Loucy (cell line): ENCODE measurements at regions not wholly inside any gene's neighbourhood (a gene's known extent, or its start where the extent isn't known, plus 50 kb on each side); places are given as distances from the start of the nearest gene placed in this dataset.

ENCODE experiments used
- H2AFZ ChIP-seq: fragments of 200-600 bp; sonication (generic); 2 replicates; pipeline ENCODE4 v1.6.0; 2016; ENCODE audit warnings: antibody characterized with exemption, mild to moderate bottlenecking, low read length, moderate library complexity
- H3F3A ChIP-seq: fragments of 200-600 bp; 2 replicates; pipeline ENCODE4 v1.6.0; 2016; ENCODE audit warnings: antibody characterized with exemption, low read depth, mild to moderate bottlenecking
- H3K27me3 ChIP-seq: fragments of 200-600 bp; sonication (generic); 2 replicates; pipeline ENCODE4 v1.6.1; 2014; ENCODE audit warnings: low read length, mild to moderate bottlenecking; ENCODE audit not compliant: insufficient read depth, poor library complexity, severe bottlenecking
- H3K36me3 ChIP-seq: fragments of 200-600 bp; sonication (generic); 2 replicates; pipeline ENCODE4 v1.6.1; 2016; ENCODE audit warnings: low read length; ENCODE audit not compliant: insufficient read depth
- H3K4me1 ChIP-seq: fragments of 200-600 bp; sonication (generic); 2 replicates; pipeline ENCODE4 v1.5.1; 2014; ENCODE audit warnings: low read length, mild to moderate bottlenecking; ENCODE audit not compliant: insufficient read depth, poor library complexity, severe bottlenecking
- H3K4me2 ChIP-seq: fragments of 200-600 bp; sonication (generic); 2 replicates; pipeline ENCODE4 v1.6.0; 2014; ENCODE audit warnings: antibody characterized with exemption, low read length, low read depth, mild to moderate bottlenecking; ENCODE audit not compliant: poor library complexity, severe bottlenecking
- H3K4me3 ChIP-seq: fragments of 200-600 bp; sonication (generic); 2 replicates; pipeline ENCODE4 v1.5.1; 2014; ENCODE audit warnings: low read length, mild to moderate bottlenecking, mixed read lengths; ENCODE audit not compliant: poor library complexity, severe bottlenecking
- H3K79me2 ChIP-seq: fragments of 200-600 bp; sonication (generic); 2 replicates; pipeline ENCODE4 v1.6.1; 2014; ENCODE audit warnings: low read length; ENCODE audit not compliant: insufficient read depth
- H3K9ac ChIP-seq: fragments of 200-600 bp; sonication (generic); 2 replicates; pipeline ENCODE4 v1.6.0; 2014; ENCODE audit warnings: mild to moderate bottlenecking, low read depth, low read length, moderate library complexity; ENCODE audit not compliant: poor library complexity, severe bottlenecking
- H3K9me2 ChIP-seq: fragments of 200-600 bp; sonication (generic); replicated peaks from 2 replicates; pipeline ENCODE4 v1.6.1; 2016; ENCODE audit warnings: low read depth, low read length, mixed read lengths
- H3K9me3 ChIP-seq: fragments of 200-600 bp; sonication (generic); 2 replicates; pipeline ENCODE4 v1.6.1; 2014; ENCODE audit warnings: mild to moderate bottlenecking, antibody characterized with exemption, low read length, low read depth; ENCODE audit not compliant: insufficient read depth
- H4K20me1 ChIP-seq: fragments of 200-600 bp; sonication (generic); 2 replicates; pipeline ENCODE4 v1.6.0; 2014; ENCODE audit warnings: antibody characterized with exemption, low read length, mild to moderate bottlenecking; ENCODE audit not compliant: insufficient read depth, poor library complexity, severe bottlenecking
- EZH2phosphoT487 ChIP-seq: fragments of 200-600 bp; IDR thresholded peaks from 2 replicates; pipeline ENCODE4 v1.6.1; 2018; ENCODE audit warnings: antibody characterized with exemption, mild to moderate bottlenecking, moderate library complexity, borderline replicate concordance
- TF ChIP-seq, protein P1 (sequence below): fragments of 200-600 bp; sonication (generic); conservative IDR thresholded peaks from 2 replicates; pipeline ENCODE4 v1.5.1; 2014; ENCODE audit warnings: mild to moderate bottlenecking, antibody characterized with exemption, low read length

- no peaks in the 10 kb centered on the region for H3F3A ChIP-seq
- no peak overlapping the region for H3K4me2 ChIP-seq
- no peaks in the 10 kb centered on the region for H3K9me2 ChIP-seq
- H3K27me3 ChIP-seq, result no peaks in the 10 kb centered on the region
- H3K4me1 ChIP-seq, result no peaks in the 10 kb centered on the region
- no peaks in the 10 kb centered on the region for H3K79me2 ChIP-seq
- no peaks in the 10 kb centered on the region for H3K36me3 ChIP-seq
- no peaks in the 10 kb centered on the region for H4K20me1 ChIP-seq
- no peak overlapping the region for H3K4me3 ChIP-seq
- no peak overlapping the region for H3K9ac ChIP-seq
- no peaks in the 10 kb centered on the region for H3K9me3 ChIP-seq
- no peak for TF ChIP-seq EZH2phosphoT487
- TF ChIP-seq, protein P1, sequence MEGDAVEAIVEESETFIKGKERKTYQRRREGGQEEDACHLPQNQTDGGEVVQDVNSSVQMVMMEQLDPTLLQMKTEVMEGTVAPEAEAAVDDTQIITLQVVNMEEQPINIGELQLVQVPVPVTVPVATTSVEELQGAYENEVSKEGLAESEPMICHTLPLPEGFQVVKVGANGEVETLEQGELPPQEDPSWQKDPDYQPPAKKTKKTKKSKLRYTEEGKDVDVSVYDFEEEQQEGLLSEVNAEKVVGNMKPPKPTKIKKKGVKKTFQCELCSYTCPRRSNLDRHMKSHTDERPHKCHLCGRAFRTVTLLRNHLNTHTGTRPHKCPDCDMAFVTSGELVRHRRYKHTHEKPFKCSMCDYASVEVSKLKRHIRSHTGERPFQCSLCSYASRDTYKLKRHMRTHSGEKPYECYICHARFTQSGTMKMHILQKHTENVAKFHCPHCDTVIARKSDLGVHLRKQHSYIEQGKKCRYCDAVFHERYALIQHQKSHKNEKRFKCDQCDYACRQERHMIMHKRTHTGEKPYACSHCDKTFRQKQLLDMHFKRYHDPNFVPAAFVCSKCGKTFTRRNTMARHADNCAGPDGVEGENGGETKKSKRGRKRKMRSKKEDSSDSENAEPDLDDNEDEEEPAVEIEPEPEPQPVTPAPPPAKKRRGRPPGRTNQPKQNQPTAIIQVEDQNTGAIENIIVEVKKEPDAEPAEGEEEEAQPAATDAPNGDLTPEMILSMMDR, result no peak
- no peak overlapping the region for H2AFZ ChIP-seq
These were observed 71.5 kb downstream of the IFI44 start for GRCh38 chr1:78721136-78721535.

DNA sequence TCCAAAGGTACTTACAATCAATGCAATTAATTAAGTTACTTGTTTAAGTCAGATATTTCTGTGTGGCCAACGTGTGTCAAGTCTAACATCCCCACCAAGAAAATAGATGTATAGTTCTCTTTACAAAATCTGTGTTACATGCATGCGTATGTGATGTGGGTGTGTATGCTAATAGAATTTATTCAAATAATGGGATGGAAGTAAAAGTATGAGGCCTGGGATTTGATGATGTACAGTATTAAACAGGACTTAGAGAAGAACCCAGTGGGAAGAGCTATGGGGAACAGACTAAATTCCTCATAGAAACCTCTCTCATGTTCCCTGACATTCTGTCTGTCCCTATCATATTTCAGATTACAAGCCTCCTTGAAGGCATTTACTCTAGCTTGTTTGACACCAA lies 72.5 kb downstream of the IFI44 start:
- Histone ChIP-seq H3K9me2 (no peaks in the 10 kb centered on the region), H3K4me1 (no peaks in the 10 kb centered on the region), H3F3A (no peaks in the 10 kb centered on the region), H3K79me2 (no peaks in the 10 kb centered on the region), H4K20me1 (no peaks in the 10 kb centered on the region), H3K9ac (no peak overlapping the region), H2AFZ (no peak overlapping the region), H3K4me3 (no peak overlapping the region), H3K27me3 (no peaks in the 10 kb centered on the region), H3K9me3 (no peaks in the 10 kb centered on the region), H3K36me3 (no peaks in the 10 kb centered on the region), H3K4me2 (no peak overlapping the region)
- TF ChIP-seq, protein P1, result no peak
- TF ChIP-seq EZH2phosphoT487, result no peak

DNA sequence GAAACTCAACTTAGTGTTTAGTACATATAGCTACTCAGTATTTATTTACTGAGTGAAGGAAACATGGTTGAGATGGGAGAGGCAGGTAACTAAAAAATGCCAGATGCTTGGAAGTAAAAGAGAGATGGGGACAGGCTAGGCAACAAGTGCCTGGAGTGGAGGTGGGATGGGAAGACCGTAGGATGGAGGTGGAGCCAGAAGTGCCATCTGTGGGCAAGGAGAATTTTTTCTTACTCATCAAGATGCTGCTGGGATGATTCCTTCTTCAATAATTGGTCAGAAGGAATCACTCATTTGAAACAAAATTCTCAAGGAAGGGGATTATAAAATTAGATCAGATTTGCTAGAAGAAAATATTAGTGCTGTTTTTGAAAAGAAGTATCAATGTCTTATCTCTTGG lies 72.9 kb downstream of the IFI44 start:
- no peaks in the 10 kb centered on the region for H3K4me1 ChIP-seq
- H4K20me1 ChIP-seq, result no peaks in the 10 kb centered on the region
- H3F3A ChIP-seq, result no peaks in the 10 kb centered on the region
- H3K9me2 ChIP-seq, result no peaks in the 10 kb centered on the region
- no peak overlapping the region for H3K9ac ChIP-seq
- no peaks in the 10 kb centered on the region for H3K79me2 ChIP-seq
- TF ChIP-seq EZH2phosphoT487, result no peak
- TF ChIP-seq, protein P1, result no peak
- no peaks in the 10 kb centered on the region for H3K9me3 ChIP-seq
- no peak overlapping the region for H2AFZ ChIP-seq
- H3K4me2 ChIP-seq, result no peak overlapping the region
- H3K27me3 ChIP-seq, result no peaks in the 10 kb centered on the region
- no peaks in the 10 kb centered on the region for H3K36me3 ChIP-seq
- H3K4me3 ChIP-seq, result no peak overlapping the region
